HK-2 (cell line): ENCODE measurements at regions not wholly inside any gene's neighbourhood (a gene's known extent, or its start where the extent isn't known, plus 50 kb on each side); places are given as distances from the start of the nearest gene placed in this dataset.
A peak's percentile ranks its signal among the peaks of the same experiment; 100 is the strongest.
"Not testable (repeated sequence)": the region's sequence is repeated elsewhere in the genome, so short reads cannot be mapped to it uniquely, and the experiment has no call there.

Source experiments
- DNase-seq: peaks from one replicate; pipeline ENCODE4 v3.0.0-alpha.2; 2018; ENCODE audit not compliant: unreplicated experiment

DNA sequence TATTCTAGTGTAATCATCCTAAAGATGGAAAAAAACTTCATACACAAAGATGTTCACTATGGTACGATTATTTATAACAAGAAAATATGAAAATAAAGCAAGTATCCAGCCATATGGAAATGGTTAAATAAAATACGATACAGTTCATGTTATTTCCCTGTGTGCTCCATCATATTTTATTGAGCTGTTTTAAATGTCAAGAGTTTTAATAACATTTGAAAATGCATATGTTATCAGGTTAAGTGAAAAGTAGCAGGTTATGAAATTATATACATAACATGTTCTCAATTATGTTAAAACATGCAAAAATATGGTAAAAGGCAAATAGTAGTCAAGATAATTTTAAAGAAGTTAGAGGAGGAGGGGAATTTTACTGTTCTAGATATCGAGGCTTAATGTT is 192.0 kb downstream of the HNRNPD start:
- no peak for DNase-seq

DNA sequence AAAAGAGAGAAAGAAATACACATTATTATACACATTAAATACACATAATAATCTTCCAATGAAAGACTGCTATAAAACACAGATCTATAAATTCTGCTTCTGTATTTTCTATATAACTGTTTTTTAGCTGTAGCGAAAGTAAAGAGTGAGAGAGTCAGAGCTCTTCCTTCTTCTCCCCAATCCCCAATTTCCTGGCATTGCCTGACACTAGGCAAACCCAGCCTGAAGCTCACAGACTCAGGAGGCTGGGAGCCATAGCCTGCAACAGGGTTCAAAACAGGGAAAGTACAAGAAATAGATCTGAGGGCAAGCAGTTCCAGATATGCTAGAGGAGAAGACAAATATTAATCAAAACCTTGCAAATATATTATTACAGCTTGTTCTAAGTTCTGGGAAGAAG is 201.6 kb downstream of the HNRNPD start:
- DNase-seq = no peak

- DNase-seq = no peak
Measured at GRCh38 chr4:82171531-82172155, 202.1 kb downstream of the HNRNPD start.

GRCh38 chr4:82149750-82150149 is 224.0 kb downstream of the HNRNPD start:
- DNase-seq = no peak

GRCh38 chr4:82145850-82146249 is 227.9 kb downstream of the HNRNPD start:
- DNase-seq = no peak

- no peak for DNase-seq
Measured at GRCh38 chr4:82140422-82140821, 233.4 kb downstream of the HNRNPD start.

DNA sequence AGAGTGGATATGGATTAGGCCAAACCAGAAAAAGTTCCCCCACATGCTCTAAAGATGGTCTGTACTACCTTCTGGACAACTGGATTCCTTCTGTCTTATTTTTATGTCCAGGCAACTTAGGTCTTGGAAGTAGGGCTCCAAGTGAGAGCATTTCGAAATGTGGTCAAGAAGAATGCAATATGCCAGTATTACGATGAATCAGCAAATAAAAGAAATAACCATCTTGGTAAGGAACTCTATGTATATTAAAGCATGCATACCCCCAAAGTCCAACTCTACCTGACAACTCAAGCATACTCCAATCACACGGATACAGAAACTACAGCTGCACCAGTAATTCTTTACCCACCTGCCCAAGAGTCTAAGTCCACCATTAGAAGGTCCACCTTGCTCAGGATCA is 234.5 kb downstream of the HNRNPD start:
- DNase-seq = no peak

- no peak for DNase-seq
Measured at GRCh38 chr4:82138374-82138773, 235.4 kb downstream of the HNRNPD start.

DNA sequence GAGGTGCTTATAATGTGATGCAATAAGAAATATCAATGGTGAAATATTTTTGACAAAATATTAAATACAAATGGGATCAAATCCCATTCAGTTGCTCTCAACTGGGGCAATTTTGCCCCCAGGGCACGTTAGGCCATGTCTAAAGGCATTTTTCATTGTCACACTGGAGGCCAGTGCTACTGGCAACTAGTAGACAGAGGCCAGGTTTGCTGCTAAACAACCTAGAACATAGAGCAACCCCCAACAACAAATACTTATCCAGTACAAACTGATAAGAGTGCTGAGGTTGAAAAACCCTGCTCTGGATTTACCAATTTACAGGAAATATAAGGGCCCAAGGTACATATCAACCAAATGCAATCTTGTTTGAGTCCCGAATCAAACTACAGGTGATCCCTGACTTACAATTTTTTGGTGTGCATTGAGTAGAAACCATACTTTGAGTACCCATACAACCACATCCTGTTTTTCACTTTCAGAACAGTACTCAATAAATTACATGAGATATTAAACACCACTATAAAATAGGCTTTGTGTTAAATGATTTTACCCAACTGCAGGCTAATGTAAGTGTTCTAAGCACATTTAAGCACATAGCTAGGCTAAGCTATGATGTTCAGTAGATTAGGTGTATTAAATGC is 237.5 kb downstream of the HNRNPD start:
- no peak for DNase-seq

DNA sequence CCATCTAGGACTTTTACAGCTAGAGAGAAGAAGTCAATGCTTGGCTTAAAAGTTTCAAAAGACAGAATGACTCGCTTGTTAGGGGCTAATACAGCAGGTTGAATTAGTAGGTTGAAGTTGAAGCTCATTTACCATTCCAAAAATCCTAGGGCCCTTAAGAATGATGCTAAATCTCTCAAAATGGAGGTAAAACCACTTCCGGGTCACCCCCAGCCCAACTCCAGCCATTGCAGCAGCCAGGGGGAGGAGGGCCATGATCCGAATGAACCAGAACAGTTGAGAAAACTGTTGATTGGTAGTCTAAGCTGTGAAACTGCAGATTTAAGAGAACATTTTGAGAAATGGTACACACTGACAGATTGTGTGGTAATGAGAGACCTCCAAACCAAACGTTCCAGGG is 245.4 kb downstream of the HNRNPD start:
- DNase-seq = no peak

DNA sequence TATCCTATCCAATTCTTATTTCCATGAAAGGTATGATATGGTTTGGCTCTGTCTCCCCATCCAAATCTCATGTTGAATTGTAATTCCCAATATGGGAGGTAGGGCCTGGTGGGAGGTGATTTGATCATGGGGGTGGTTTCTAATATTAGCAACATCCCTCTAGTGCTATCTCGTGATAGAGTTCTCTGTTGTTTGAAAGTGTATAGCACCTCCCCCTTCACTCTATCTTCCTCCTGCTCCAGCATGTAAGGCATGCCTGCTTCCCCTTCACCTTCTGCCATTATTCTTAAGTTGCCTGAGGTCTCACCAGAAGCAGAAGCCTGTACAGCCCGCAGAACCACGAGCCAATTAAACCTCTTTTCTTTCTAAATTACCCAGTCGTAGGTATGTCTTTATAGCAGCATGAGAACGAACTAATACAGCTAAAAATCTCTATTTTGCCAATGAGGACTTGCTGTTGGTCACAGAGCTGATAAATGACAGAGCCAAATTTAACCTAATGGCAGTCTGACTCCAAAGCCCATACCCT is 247.2 kb downstream of the HNRNPD start:
- no peak for DNase-seq

DNA sequence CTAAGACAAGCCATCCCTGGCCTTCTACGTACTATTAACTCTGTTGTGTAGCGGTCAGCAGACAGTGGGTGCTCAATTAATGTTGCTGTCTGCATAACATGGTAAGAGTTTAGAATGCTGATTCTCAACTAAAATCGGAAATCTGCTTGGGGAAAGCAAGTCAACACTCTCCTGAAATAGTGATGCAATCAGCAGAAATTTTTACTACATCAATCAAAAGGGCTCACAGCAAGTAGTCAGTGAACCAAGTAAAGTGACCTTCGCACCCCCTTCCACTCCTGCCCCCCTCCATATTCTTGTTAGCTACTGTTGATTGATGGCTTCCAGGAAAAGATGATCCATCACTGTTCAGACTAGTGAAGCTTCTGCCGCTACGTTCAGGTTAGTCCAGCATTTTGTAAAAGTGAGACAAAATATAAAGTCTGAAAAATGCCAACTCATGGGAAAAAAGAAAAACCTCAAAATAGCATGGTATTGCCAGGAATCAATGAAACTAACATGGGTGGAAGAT is 247.9 kb downstream of the HNRNPD start:
- no peak for DNase-seq

DNA sequence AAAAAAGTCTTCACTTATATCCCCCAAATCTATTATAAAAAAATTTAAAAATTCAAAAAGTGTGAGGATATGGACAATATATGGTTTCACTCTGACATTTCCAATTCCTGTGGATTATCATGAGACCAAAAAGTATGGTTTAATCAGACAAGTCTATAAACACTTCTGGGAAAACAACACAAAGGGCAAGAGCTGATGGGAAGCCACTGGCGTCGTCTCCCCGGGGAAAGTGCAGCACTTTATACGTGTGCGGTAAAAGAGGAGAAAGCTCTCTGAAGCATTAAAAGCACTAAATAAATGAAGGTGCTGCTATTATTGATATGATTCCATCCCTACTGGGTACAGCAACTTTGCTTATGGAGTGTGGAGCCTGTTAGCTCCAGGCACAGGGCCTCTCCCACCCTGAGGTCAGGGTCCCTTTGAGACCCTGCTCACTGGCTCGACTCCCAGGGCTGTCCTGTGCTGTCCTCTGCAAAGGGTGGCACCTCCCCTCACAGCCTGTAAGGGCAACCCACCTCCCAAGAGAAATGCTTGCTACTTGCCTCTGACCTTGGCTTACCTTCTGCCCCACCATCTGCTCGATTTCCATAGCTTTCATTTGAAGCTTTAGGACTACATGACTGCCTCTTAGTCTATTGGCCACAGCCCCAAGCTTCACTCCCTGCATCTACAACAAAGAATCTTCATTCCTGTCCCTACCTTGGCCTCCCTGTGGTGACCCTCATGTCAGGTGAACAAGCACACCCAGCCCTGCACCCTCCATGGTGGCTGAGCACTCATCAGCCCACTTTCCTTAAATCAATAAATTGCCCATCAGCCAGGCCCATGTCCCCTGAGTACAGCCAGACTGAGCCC is 248.6 kb downstream of the HNRNPD start:
- no peak for DNase-seq

- DNase-seq = no peak
Measured at GRCh38 chr4:82124365-82124764, 249.4 kb downstream of the HNRNPD start.

GRCh38 chr4:82123934-82124333 is 249.9 kb downstream of the HNRNPD start:
- no peak for DNase-seq

DNA sequence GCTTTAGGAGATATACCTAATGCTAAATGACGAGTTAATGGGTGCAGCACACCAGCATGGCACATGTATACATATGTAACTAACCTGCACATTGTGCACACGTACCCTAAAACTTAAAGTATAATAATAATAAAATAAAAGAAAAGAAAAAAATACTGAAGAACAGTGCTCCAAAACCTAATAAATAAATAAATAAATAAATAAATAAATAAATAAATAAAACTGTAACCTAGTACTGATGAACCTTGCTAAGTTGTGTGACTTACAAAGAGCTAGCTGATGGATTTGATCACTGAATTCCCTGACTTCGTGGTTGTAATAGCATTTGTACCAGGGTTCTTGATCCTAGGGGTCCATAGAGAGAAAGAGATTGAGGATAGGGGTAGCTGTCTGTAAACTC is 258.6 kb downstream of the HNRNPD start:
- not testable (repeated sequence) for DNase-seq

GRCh38 chr4:82108506-82108905 is 265.3 kb downstream of the HNRNPD start:
- DNase-seq = no peak

GRCh38 chr4:82104578-82104977 is 269.2 kb downstream of the HNRNPD start:
- no peak for DNase-seq

- no peak for DNase-seq
Measured at GRCh38 chr4:82099928-82100579, 273.7 kb downstream of the HNRNPD start.

DNA sequence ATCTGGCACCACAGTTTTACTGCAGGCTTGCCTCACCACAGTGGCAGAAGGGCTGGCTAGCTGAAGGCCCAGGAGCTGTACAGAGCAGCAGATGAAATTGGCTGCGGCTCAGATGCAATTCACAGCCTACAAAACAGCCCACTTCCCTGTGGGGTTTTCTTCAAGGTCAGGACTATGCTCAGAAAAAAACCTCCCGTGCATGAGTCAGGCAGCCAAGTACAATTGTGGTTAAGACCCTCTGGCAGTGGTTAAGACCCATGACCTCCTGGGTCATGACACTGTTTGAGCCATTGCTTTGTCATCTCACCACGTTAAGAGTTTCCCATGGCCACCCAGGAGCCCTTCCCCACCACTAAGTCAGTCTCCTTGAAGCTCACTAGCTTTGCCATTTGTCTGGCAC is 276.3 kb downstream of the HNRNPD start:
- peak; percentile 18 for DNase-seq

DNA sequence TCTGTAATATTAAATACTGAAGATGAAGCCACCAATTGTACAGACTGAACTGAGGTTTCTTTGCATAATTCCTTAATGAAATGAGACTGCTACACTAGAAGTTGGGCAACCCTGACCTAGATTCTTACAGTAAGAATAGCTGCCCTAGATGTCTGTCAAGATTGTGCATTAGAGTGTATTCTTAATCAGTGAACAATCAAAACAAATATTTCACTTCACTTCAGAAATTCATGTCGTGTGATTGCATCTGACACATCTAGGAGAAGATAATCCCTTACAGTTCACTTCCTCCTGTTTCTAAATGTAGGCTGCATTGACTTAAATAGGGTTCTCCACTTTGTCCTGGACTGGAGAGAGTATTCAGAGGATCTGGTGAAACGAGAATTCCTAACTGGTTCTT is 283.1 kb downstream of the HNRNPD start:
- no peak for DNase-seq

- DNase-seq = no peak
Measured at GRCh38 chr4:82084747-82085146, 289.0 kb downstream of the HNRNPD start.
